GM23338 (cell line): ENCODE measurements at regions not wholly inside any gene's neighbourhood (a gene's known extent, or its start where the extent isn't known, plus 50 kb on each side); places are given as distances from the start of the nearest gene placed in this dataset.

Experiments used
- EZH2 ChIP-seq: fragments of 200-600 bp; sonication (generic); IDR thresholded peaks from one replicate; pipeline ENCODE4 v1.8.0; 2017; ENCODE audit warnings: antibody characterized with exemption, mild to moderate bottlenecking, low read depth; ENCODE audit not compliant: unreplicated experiment
- EZH2phosphoT487 ChIP-seq: fragments of 200-600 bp; sonication (generic); IDR thresholded peaks from one replicate; pipeline ENCODE4 v1.8.1; 2018; ENCODE audit warnings: antibody characterized with exemption; ENCODE audit not compliant: unreplicated experiment
- STAT1 ChIP-seq: IDR thresholded peaks from one replicate; pipeline ENCODE4 v1.6.1; 2016; ENCODE audit warnings: antibody characterized with exemption; ENCODE audit not compliant: unreplicated experiment
- ZNF114 ChIP-seq: fragments of 250-450 bp; sonication (Bioruptor Pico); IDR thresholded peaks from 2 replicates; pipeline ENCODE4 v1.5.0; 2020; ENCODE audit warnings: mild to moderate bottlenecking, moderate library complexity
- TF ChIP-seq, protein P1 (sequence below), 2 experiments: fragments of 200-600 bp in 1 of 2; sonication (generic) in 1 of 2; conservative IDR thresholded peaks; 2 replicates each; pipeline versions ENCODE4 v1.5.1 to v1.6.1; 2016 to 2017; ENCODE audit warnings: antibody characterized with exemption in 2 of 2, low read depth in 2 of 2, mild to moderate bottlenecking in 2 of 2, moderate library complexity in 1 of 2
- TF ChIP-seq, protein P2 (sequence below): IDR thresholded peaks from one replicate; pipeline ENCODE4 v1.6.1; 2018; ENCODE audit warnings: antibody characterized with exemption; ENCODE audit not compliant: unreplicated experiment

DNA sequence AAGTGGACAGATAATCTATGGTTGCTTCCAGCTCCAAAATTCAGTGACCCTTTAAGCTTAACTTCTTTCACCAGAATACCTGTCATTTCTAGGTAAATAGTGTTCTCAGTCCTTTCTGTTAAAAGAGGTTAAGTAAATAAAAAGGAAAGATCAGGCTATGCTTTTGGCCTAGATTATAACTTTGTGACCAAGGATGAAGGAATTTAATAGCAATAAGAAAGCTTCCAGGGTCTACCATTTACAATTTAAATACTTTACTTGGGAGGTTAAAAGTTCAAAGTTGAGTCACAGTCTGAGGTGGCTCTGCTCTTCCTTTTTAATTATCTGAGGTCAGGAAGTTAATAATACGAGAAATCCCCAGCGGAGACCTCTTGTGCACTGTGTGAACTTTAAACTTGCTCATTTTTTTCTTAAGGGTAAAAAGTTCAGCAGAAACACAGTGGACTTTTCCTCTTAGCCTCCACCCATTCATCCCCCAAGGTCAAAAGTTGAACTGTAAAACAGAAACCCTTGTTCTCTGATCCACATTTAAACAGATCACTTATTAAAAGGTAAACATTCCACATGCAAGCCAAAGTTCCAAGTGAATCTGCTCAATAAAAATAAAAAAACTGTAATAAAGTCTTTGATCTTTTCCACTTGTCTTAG, 187.1 kb downstream of the NRIP1 start:
- TF ChIP-seq, protein P1, sequence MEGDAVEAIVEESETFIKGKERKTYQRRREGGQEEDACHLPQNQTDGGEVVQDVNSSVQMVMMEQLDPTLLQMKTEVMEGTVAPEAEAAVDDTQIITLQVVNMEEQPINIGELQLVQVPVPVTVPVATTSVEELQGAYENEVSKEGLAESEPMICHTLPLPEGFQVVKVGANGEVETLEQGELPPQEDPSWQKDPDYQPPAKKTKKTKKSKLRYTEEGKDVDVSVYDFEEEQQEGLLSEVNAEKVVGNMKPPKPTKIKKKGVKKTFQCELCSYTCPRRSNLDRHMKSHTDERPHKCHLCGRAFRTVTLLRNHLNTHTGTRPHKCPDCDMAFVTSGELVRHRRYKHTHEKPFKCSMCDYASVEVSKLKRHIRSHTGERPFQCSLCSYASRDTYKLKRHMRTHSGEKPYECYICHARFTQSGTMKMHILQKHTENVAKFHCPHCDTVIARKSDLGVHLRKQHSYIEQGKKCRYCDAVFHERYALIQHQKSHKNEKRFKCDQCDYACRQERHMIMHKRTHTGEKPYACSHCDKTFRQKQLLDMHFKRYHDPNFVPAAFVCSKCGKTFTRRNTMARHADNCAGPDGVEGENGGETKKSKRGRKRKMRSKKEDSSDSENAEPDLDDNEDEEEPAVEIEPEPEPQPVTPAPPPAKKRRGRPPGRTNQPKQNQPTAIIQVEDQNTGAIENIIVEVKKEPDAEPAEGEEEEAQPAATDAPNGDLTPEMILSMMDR (conservative IDR thresholded peaks at IDR 0.05; ENCODE audit: low read depth in 2 of 2): no peak
- TF ChIP-seq EZH2: no peak
- TF ChIP-seq EZH2phosphoT487: no peak
- TF ChIP-seq STAT1: no peak
- TF ChIP-seq, protein P2, sequence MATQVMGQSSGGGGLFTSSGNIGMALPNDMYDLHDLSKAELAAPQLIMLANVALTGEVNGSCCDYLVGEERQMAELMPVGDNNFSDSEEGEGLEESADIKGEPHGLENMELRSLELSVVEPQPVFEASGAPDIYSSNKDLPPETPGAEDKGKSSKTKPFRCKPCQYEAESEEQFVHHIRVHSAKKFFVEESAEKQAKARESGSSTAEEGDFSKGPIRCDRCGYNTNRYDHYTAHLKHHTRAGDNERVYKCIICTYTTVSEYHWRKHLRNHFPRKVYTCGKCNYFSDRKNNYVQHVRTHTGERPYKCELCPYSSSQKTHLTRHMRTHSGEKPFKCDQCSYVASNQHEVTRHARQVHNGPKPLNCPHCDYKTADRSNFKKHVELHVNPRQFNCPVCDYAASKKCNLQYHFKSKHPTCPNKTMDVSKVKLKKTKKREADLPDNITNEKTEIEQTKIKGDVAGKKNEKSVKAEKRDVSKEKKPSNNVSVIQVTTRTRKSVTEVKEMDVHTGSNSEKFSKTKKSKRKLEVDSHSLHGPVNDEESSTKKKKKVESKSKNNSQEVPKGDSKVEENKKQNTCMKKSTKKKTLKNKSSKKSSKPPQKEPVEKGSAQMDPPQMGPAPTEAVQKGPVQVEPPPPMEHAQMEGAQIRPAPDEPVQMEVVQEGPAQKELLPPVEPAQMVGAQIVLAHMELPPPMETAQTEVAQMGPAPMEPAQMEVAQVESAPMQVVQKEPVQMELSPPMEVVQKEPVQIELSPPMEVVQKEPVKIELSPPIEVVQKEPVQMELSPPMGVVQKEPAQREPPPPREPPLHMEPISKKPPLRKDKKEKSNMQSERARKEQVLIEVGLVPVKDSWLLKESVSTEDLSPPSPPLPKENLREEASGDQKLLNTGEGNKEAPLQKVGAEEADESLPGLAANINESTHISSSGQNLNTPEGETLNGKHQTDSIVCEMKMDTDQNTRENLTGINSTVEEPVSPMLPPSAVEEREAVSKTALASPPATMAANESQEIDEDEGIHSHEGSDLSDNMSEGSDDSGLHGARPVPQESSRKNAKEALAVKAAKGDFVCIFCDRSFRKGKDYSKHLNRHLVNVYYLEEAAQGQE: no peak
- no peak for TF ChIP-seq ZNF114 (CRISPR knock-in tag)
